GM23338 (cell line): ENCODE measurements at regions not wholly inside any gene's neighbourhood (a gene's known extent, or its start where the extent isn't known, plus 50 kb on each side); places are given as distances from the start of the nearest gene placed in this dataset.
"Not testable (repeated sequence)": the region's sequence is repeated elsewhere in the genome, so short reads cannot be mapped to it uniquely, and the experiment has no call there.

Experiments used
- EZH2 ChIP-seq: fragments of 200-600 bp; sonication (generic); IDR thresholded peaks from one replicate; pipeline ENCODE4 v1.8.0; 2017; ENCODE audit warnings: antibody characterized with exemption, mild to moderate bottlenecking, low read depth; ENCODE audit not compliant: unreplicated experiment
- TF ChIP-seq, protein P1 (sequence below), 2 experiments: fragments of 200-600 bp in 1 of 2; sonication (generic) in 1 of 2; conservative IDR thresholded peaks; 2 replicates each; pipeline versions ENCODE4 v1.5.1 to v1.6.1; 2016 to 2017; ENCODE audit warnings: antibody characterized with exemption in 2 of 2, low read depth in 2 of 2, mild to moderate bottlenecking in 2 of 2, moderate library complexity in 1 of 2

DNA sequence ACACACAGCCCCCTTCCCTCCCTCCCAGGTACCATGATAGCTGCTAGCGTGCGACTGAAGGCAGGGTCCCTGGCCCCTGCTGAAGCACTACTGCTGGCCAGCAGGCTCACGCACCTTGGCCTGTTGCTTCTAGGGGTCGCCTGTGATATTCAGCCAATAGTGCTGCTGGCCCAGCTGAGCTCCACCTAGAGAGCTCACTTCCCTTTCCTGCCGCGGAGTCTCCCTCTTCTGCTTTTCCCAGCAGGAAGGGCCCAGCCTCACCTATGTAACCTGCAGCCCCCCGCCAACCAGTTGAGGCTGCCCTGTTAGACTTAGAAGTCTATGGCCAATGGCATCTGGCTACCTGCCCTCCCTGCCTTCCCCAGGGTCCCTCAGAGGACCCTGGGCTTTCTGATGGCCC, 175.5 kb upstream of the ZSCAN2 start:
- not testable (repeated sequence) for TF ChIP-seq EZH2
- TF ChIP-seq, protein P1, sequence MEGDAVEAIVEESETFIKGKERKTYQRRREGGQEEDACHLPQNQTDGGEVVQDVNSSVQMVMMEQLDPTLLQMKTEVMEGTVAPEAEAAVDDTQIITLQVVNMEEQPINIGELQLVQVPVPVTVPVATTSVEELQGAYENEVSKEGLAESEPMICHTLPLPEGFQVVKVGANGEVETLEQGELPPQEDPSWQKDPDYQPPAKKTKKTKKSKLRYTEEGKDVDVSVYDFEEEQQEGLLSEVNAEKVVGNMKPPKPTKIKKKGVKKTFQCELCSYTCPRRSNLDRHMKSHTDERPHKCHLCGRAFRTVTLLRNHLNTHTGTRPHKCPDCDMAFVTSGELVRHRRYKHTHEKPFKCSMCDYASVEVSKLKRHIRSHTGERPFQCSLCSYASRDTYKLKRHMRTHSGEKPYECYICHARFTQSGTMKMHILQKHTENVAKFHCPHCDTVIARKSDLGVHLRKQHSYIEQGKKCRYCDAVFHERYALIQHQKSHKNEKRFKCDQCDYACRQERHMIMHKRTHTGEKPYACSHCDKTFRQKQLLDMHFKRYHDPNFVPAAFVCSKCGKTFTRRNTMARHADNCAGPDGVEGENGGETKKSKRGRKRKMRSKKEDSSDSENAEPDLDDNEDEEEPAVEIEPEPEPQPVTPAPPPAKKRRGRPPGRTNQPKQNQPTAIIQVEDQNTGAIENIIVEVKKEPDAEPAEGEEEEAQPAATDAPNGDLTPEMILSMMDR (conservative IDR thresholded peaks at IDR 0.05; ENCODE audit: low read depth in 2 of 2), result not testable (repeated sequence)
